IMR-90 (cell line): ENCODE measurements at regions not wholly inside any gene's neighbourhood (a gene's known extent, or its start where the extent isn't known, plus 50 kb on each side); places are given as distances from the start of the nearest gene placed in this dataset.

ENCODE experiments used
- ATAC-seq: fragments of 200-7000 bp; cut with Tn5 transposase; 2 replicates; pipeline ENCODE4 v1.9.1; 2020; ENCODE audit warnings: low read depth, mild to moderate bottlenecking, moderate library complexity
- BruUV-seq: library from RNA; stranded (reverse); fragments of 400-500 nt; replicated peaks from 2 replicates; lab custom pipeline; 2021; lab: Mats Ljungman, UMichigan
- CTCF ChIA-PET: fragments of 300-600 bp; formaldehyde crosslinking; extraction: SDS; loops from one replicate; lab custom pipeline; 2021; ENCODE audit warnings: antibody characterized with exemption; lab: Yijun Ruan, JAX
- POLR2A ChIA-PET: fragments of 300-600 bp; sonication (Branson Sonifier 250); formaldehyde crosslinking; loops from one replicate; lab custom pipeline; 2022; ENCODE audit warnings: antibody characterized with exemption; ENCODE audit not compliant: unreplicated experiment; lab: Charles Lee
- DNase-seq: peaks from one replicate; pipeline ENCODE4 v3.0.0; 2013
- H2AFZ ChIP-seq: replicated peaks from 2 replicates; pipeline ENCODE3; 2013; ENCODE audit warnings: low read length, mild to moderate bottlenecking; ENCODE audit not compliant: poor library complexity
- H2AK5ac ChIP-seq: 2 replicates; pipeline ENCODE4 v1.6.1; 2013; ENCODE audit warnings: low read depth, low read length, inconsistent platforms
- H2AK9ac ChIP-seq: replicated peaks from 2 replicates; pipeline ENCODE3; 2013; ENCODE audit warnings: mild to moderate bottlenecking, low read depth, low read length, moderate library complexity; ENCODE audit not compliant: poor library complexity
- H2BK120ac ChIP-seq: 2 replicates; pipeline ENCODE4 v1.6.1; 2013; ENCODE audit warnings: low read depth, low read length, inconsistent platforms
- H2BK15ac ChIP-seq: 3 replicates; pipeline ENCODE4 v1.6.1; 2013; ENCODE audit warnings: low read depth, low read length, inconsistent platforms
- H2BK20ac ChIP-seq: 2 replicates; pipeline ENCODE4 v1.6.1; 2013; ENCODE audit warnings: low read depth, mild to moderate bottlenecking, inconsistent platforms, low read length, moderate library complexity
- H2BK5ac ChIP-seq: 2 replicates; pipeline ENCODE4 v1.6.1; 2013; ENCODE audit warnings: mild to moderate bottlenecking, low read depth, low read length, inconsistent platforms; ENCODE audit not compliant: poor library complexity, severe bottlenecking
- H3K14ac ChIP-seq: replicated peaks from 2 replicates; pipeline ENCODE4 v1.6.1; 2013; ENCODE audit warnings: low read depth, low read length, inconsistent platforms
- H3K18ac ChIP-seq: 2 replicates; pipeline ENCODE4 v1.6.1; 2013; ENCODE audit warnings: low read depth, low read length, control low read depth
- H3K23ac ChIP-seq: 2 replicates; pipeline ENCODE4 v1.6.1; 2013; ENCODE audit warnings: low read depth, low read length, inconsistent platforms
- H3K27ac ChIP-seq: 2 replicates; pipeline ENCODE4 v1.5.1; 2013; ENCODE audit warnings: mild to moderate bottlenecking, control low read depth, low read length; ENCODE audit not compliant: insufficient read depth
- H3K27me3 ChIP-seq: 2 replicates; pipeline ENCODE4 v1.6.1; 2013; ENCODE audit warnings: low read length; ENCODE audit not compliant: control insufficient read depth, insufficient read depth
- H3K36me3 ChIP-seq: 2 replicates; pipeline ENCODE4 v1.6.1; 2013; ENCODE audit warnings: low read length, mixed read lengths; ENCODE audit not compliant: control insufficient read depth, insufficient read depth
- H3K4ac ChIP-seq: 2 replicates; pipeline ENCODE4 v1.6.1; 2013; ENCODE audit warnings: low read depth, low read length, inconsistent platforms
- H3K4me1 ChIP-seq: 2 replicates; pipeline ENCODE4 v1.6.1; 2013; ENCODE audit warnings: low read length, mixed read lengths; ENCODE audit not compliant: control insufficient read depth, insufficient read depth
- H3K4me2 ChIP-seq: 2 replicates; pipeline ENCODE4 v1.6.1; 2013; ENCODE audit warnings: low read depth, mild to moderate bottlenecking, control low read depth, low read length, moderate library complexity
- H3K4me3 ChIP-seq: 2 replicates; pipeline ENCODE4 v1.5.1; 2013; ENCODE audit warnings: low read depth, mild to moderate bottlenecking, control low read depth, low read length, moderate library complexity; ENCODE audit not compliant: insufficient read depth
- H3K56ac ChIP-seq: 2 replicates; pipeline ENCODE4 v1.6.1; 2013; ENCODE audit warnings: low read length, inconsistent platforms; ENCODE audit not compliant: insufficient read depth; ENCODE audit errors: extremely low read depth
- H3K79me1 ChIP-seq, 2 experiments: 2 replicates each; pipeline ENCODE4 v1.6.1; 2013; ENCODE audit warnings: low read length in 2 of 2, inconsistent platforms in 1 of 2, low read depth in 1 of 2
- H3K9ac ChIP-seq: 2 replicates; pipeline ENCODE4 v1.6.1; 2013; ENCODE audit warnings: low read depth, low read length, control low read depth
- H3K9me1 ChIP-seq: 2 replicates; pipeline ENCODE4 v1.6.1; 2013; ENCODE audit warnings: low read length, inconsistent platforms; ENCODE audit not compliant: insufficient read depth
- H3K9me3 ChIP-seq: 2 replicates; pipeline ENCODE4 v1.6.1; 2013; ENCODE audit warnings: low read length; ENCODE audit not compliant: control insufficient read depth, insufficient read depth
- H4K20me1 ChIP-seq: 2 replicates; pipeline ENCODE4 v1.6.1; 2013; ENCODE audit warnings: low read length, inconsistent platforms; ENCODE audit not compliant: insufficient read depth
- H4K5ac ChIP-seq: 2 replicates; pipeline ENCODE4 v1.6.1; 2013; ENCODE audit warnings: mild to moderate bottlenecking, low read depth, low read length, control low read depth
- H4K8ac ChIP-seq, 2 experiments: 2 replicates each; pipeline ENCODE4 v1.6.1; 2013; ENCODE audit warnings: low read depth in 2 of 2, low read length in 2 of 2, control low read depth in 1 of 2, inconsistent platforms in 1 of 2
- H4K91ac ChIP-seq: 2 replicates; pipeline ENCODE4 v1.6.1; 2013; ENCODE audit warnings: low read depth, low read length, inconsistent platforms; ENCODE audit not compliant: insufficient read depth
- CEBPB ChIP-seq: IDR thresholded peaks from 2 replicates; pipeline ENCODE4 v1.6.1; 2012; ENCODE audit warnings: low read depth, low read length, improper control_type of control experiment
- CHD1 ChIP-seq: IDR thresholded peaks from 2 replicates; pipeline ENCODE4 v1.6.1; 2012; ENCODE audit warnings: low read depth, low read length, improper control_type of control experiment
- FOS ChIP-seq: fragments of 150-350 bp; IDR thresholded peaks from 2 replicates; pipeline ENCODE4 v1.6.1; 2016; ENCODE audit warnings: low read depth, low read length
- MAFK ChIP-seq: IDR thresholded peaks from 2 replicates; pipeline ENCODE4 v1.6.1; 2012; ENCODE audit warnings: low read depth, low read length, improper control_type of control experiment
- MAZ ChIP-seq: IDR thresholded peaks from 2 replicates; pipeline ENCODE4 v1.6.1; 2012; ENCODE audit warnings: low read depth, mild to moderate bottlenecking, low read length, improper control_type of control experiment, moderate library complexity, borderline replicate concordance
- MXI1 ChIP-seq: IDR thresholded peaks from 2 replicates; pipeline ENCODE4 v1.6.1; 2012; ENCODE audit warnings: low read depth, mild to moderate bottlenecking, low read length, moderate library complexity, borderline replicate concordance
- NFE2L2 ChIP-seq: fragments of 150-350 bp; IDR thresholded peaks from 2 replicates; pipeline ENCODE4 v1.6.1; 2016; ENCODE audit warnings: low read depth, mild to moderate bottlenecking, low read length
- POLR2A ChIP-seq: IDR thresholded peaks from 2 replicates; pipeline ENCODE4 v1.6.1; 2012; ENCODE audit warnings: mild to moderate bottlenecking, low read depth, low read length
- RAD21 ChIP-seq: IDR thresholded peaks from 2 replicates; pipeline ENCODE4 v1.6.1; 2012; ENCODE audit warnings: low read length, improper control_type of control experiment
- RCOR1 ChIP-seq: IDR thresholded peaks from 2 replicates; pipeline ENCODE4 v1.6.1; 2012; ENCODE audit warnings: mild to moderate bottlenecking, low read length, improper control_type of control experiment; ENCODE audit not compliant: insufficient replicate concordance
- RFX5 ChIP-seq: IDR thresholded peaks from 2 replicates; pipeline ENCODE4 v1.8.0; 2012; ENCODE audit warnings: low read depth, mild to moderate bottlenecking, low read length, moderate library complexity
- SMC3 ChIP-seq: fragments of 150-350 bp; IDR thresholded peaks from 2 replicates; pipeline ENCODE4 v1.6.1; 2016; ENCODE audit warnings: low read depth, mild to moderate bottlenecking, antibody characterized with exemption, low read length, moderate library complexity
- dilution Hi-C: fragments of 300-500 bp; cut with HindIII; formaldehyde crosslinking; loops from one replicate; pipeline ENCODE4 v1.14.3; 2018; ENCODE audit warnings: low sequenced_read_pairs; ENCODE audit not compliant: unreplicated experiment
- in situ Hi-C: fragments of 300-500 bp; cut with MboI; formaldehyde crosslinking; loops from 3 replicates; pipeline ENCODE4 v1.14.3; 2019; ENCODE audit warnings: low sequenced_read_pairs, inconsistent platforms, mixed read lengths
- intact Hi-C: fragments of 100-400 bp; cut with micrococcal nuclease; formaldehyde crosslinking; loops from 2 replicates; pipeline ENCODE4 v1.10.0; 2022
- TF ChIP-seq, protein P1 (sequence below): fragments of 150-350 bp; IDR thresholded peaks from 2 replicates; pipeline ENCODE4 v1.6.1; 2017; ENCODE audit warnings: mild to moderate bottlenecking, antibody characterized with exemption, low read length, low read depth
- TF ChIP-seq, protein P2 (sequence below): conservative IDR thresholded peaks from 2 replicates; pipeline ENCODE4 v1.5.1; 2012; ENCODE audit warnings: mild to moderate bottlenecking, low read depth, low read length, improper control_type of control experiment
- TF ChIP-seq, protein P3 (sequence below): fragments of 150-350 bp; IDR thresholded peaks from 2 replicates; pipeline ENCODE4 v1.6.1; 2016; ENCODE audit warnings: low read depth, mild to moderate bottlenecking, low read length, moderate library complexity, borderline replicate concordance

DNA sequence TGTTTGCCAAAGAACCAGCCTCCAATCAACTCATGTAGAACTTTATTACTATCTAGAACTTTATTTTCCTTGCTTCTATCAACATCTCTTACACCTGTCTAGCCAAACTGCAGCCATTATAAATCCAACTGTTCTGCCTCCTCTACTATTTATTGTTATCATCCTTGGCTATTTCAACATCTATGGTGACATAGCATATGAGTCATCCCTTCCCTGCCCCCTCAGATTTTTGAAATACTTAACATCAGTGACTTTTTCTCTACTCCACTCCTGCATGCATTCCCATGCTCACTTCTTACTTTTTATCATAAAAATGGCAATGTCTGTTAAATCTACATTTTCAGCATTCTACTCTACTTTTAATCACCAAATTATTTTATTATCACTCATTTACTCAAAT, 544.9 kb upstream of the NEGR1 start:
- Histone ChIP-seq H3K27me3 (no peaks in the 10 kb centered on the region), H2BK15ac (no peak overlapping the region), H3K27ac (no peak overlapping the region), H3K4ac (no peak overlapping the region), H3K9me3 (peaks cover 5% of the 10 kb centered on the region), H2AFZ (no peak overlapping the region), H3K9ac (no peak overlapping the region), H2BK120ac (no peak overlapping the region), H2BK5ac (no peak overlapping the region), H3K56ac (no peak overlapping the region), H3K18ac (no peak overlapping the region), H2AK9ac (no peak overlapping the region), H3K36me3 (no peaks in the 10 kb centered on the region), H3K14ac (no peak overlapping the region), H2BK20ac (no peak overlapping the region), H3K79me1 (no peaks in the 10 kb centered on the region), H3K4me2 (no peak overlapping the region), H4K20me1 (no peaks in the 10 kb centered on the region), H2AK5ac (no peak overlapping the region), H3K4me3 (no peak overlapping the region), H3K9me1 (no peaks in the 10 kb centered on the region), H4K5ac (no peak overlapping the region), H4K8ac (no peak overlapping the region), H3K23ac (no peak overlapping the region), H4K91ac (no peak overlapping the region), H3K4me1 (no peaks in the 10 kb centered on the region)
- DNase-seq: no peak
- TF ChIP-seq POLR2A (no peak), FOS (no peak), MAFK (no peak), MAZ (no peak), NFE2L2 (no peak), RFX5 (no peak), SMC3 (no peak), RAD21 (no peak), MXI1 (no peak), RCOR1 (no peak), CHD1 (no peak), CEBPB (no peak)
- TF ChIP-seq, protein P1, sequence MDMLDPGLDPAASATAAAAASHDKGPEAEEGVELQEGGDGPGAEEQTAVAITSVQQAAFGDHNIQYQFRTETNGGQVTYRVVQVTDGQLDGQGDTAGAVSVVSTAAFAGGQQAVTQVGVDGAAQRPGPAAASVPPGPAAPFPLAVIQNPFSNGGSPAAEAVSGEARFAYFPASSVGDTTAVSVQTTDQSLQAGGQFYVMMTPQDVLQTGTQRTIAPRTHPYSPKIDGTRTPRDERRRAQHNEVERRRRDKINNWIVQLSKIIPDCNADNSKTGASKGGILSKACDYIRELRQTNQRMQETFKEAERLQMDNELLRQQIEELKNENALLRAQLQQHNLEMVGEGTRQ: no peak
- TF ChIP-seq, protein P2, sequence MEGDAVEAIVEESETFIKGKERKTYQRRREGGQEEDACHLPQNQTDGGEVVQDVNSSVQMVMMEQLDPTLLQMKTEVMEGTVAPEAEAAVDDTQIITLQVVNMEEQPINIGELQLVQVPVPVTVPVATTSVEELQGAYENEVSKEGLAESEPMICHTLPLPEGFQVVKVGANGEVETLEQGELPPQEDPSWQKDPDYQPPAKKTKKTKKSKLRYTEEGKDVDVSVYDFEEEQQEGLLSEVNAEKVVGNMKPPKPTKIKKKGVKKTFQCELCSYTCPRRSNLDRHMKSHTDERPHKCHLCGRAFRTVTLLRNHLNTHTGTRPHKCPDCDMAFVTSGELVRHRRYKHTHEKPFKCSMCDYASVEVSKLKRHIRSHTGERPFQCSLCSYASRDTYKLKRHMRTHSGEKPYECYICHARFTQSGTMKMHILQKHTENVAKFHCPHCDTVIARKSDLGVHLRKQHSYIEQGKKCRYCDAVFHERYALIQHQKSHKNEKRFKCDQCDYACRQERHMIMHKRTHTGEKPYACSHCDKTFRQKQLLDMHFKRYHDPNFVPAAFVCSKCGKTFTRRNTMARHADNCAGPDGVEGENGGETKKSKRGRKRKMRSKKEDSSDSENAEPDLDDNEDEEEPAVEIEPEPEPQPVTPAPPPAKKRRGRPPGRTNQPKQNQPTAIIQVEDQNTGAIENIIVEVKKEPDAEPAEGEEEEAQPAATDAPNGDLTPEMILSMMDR: no peak
- TF ChIP-seq, protein P3, sequence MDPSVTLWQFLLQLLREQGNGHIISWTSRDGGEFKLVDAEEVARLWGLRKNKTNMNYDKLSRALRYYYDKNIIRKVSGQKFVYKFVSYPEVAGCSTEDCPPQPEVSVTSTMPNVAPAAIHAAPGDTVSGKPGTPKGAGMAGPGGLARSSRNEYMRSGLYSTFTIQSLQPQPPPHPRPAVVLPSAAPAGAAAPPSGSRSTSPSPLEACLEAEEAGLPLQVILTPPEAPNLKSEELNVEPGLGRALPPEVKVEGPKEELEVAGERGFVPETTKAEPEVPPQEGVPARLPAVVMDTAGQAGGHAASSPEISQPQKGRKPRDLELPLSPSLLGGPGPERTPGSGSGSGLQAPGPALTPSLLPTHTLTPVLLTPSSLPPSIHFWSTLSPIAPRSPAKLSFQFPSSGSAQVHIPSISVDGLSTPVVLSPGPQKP: no peak
- no peak for ATAC-seq
- dilution Hi-C loops (no loop called here), intact Hi-C loops (no loop called here), in situ Hi-C loops (no loop called here)
- CTCF ChIA-PET: no interaction called here
- no TSS peak for BruUV-seq
- POLR2A ChIA-PET: no interaction called here
